H1 (cell line): ENCODE measurements at regions not wholly inside any gene's neighbourhood (a gene's known extent, or its start where the extent isn't known, plus 50 kb on each side); places are given as distances from the start of the nearest gene placed in this dataset.

Source experiments
- CTCF ChIA-PET: fragments of 300-600 bp; sonication (Branson Sonifier 250); formaldehyde crosslinking; loops from one replicate; lab custom pipeline; 2021; ENCODE audit not compliant: partially characterized antibody; lab: Charles Lee
- POLR2A ChIA-PET: fragments of 300-600 bp; sonication (Branson Sonifier 250); formaldehyde crosslinking; loops from one replicate; lab custom pipeline; 2021; ENCODE audit warnings: inconsistent platforms; ENCODE audit not compliant: partially characterized antibody; lab: Charles Lee
- DNase-seq, 2 experiments: peaks; one replicate each; pipeline versions ENCODE4 v3.0.0 to v3.0.0-alpha.2; 2010 to 2022; ENCODE audit warnings: low spot score in 2 of 2, low read depth in 1 of 2, mixed read lengths in 1 of 2
- FAIRE-seq: peaks from 2 replicates; lab custom pipeline; 2011; peaks lifted over from hg19 to GRCh38; lab: Jason Lieb, UNC
- H2AFZ ChIP-seq: 2 replicates; pipeline ENCODE4 v1.8.1; 2012; ENCODE audit warnings: low read length, inconsistent platforms
- H2AK5ac ChIP-seq: 2 replicates; pipeline ENCODE4 v1.6.1; 2013; ENCODE audit warnings: low read depth, low read length
- H2BK120ac ChIP-seq: replicated peaks from 2 replicates; pipeline ENCODE3; 2013; ENCODE audit warnings: low read depth, low read length, inconsistent platforms
- H2BK12ac ChIP-seq: 2 replicates; pipeline ENCODE4 v1.6.1; 2013; ENCODE audit warnings: low read depth, low read length
- H2BK15ac ChIP-seq: 2 replicates; pipeline ENCODE4 v1.6.1; 2013; ENCODE audit warnings: low read length
- H2BK20ac ChIP-seq: 2 replicates; pipeline ENCODE4 v1.6.1; 2013; ENCODE audit warnings: low read length
- H2BK5ac ChIP-seq: 2 replicates; pipeline ENCODE4 v1.6.1; 2013; ENCODE audit warnings: low read depth, low read length
- H3K14ac ChIP-seq: 2 replicates; pipeline ENCODE4 v1.6.1; 2013; ENCODE audit warnings: inconsistent platforms; ENCODE audit not compliant: insufficient read length
- H3K18ac ChIP-seq: 2 replicates; pipeline ENCODE4 v1.6.1; 2013; ENCODE audit warnings: low read length; ENCODE audit errors: extremely low read depth
- H3K23ac ChIP-seq: 2 replicates; pipeline ENCODE4 v1.6.1; 2013; ENCODE audit warnings: inconsistent platforms; ENCODE audit not compliant: insufficient read length
- H3K23me2 ChIP-seq: 2 replicates; pipeline ENCODE4 v1.6.1; 2013; ENCODE audit warnings: low read depth, low read length
- H3K27ac ChIP-seq: 2 replicates; pipeline ENCODE4 v1.6.1; 2011; ENCODE audit warnings: low read depth, low read length, inconsistent platforms
- H3K27me3 ChIP-seq, 4 experiments: replicated peaks in 1 of 4; 1 replicate in 1 of 4; 2 replicates in 3 of 4; pipeline versions ENCODE4 v1.6.1 to v1.8.1; 2011 to 2013; ENCODE audit warnings: low read length in 3 of 4, mild to moderate bottlenecking in 3 of 4, inconsistent platforms in 2 of 4, mixed read lengths in 2 of 4, moderate library complexity in 1 of 4; ENCODE audit not compliant: control insufficient read depth in 3 of 4, insufficient read depth in 3 of 4; ENCODE audit errors: extremely low read depth in 1 of 4
- H3K36me3 ChIP-seq, 4 experiments: 2 replicates each; pipeline versions ENCODE4 v1.6.1 to v1.8.1; 2011 to 2013; ENCODE audit warnings: mild to moderate bottlenecking in 4 of 4, low read length in 3 of 4, moderate library complexity in 2 of 4, control low read depth in 1 of 4, inconsistent platforms in 1 of 4; ENCODE audit not compliant: insufficient read depth in 4 of 4, control insufficient read depth in 2 of 4
- H3K4ac ChIP-seq: replicated peaks from 2 replicates; pipeline ENCODE3; 2013; ENCODE audit warnings: low read length, low read depth, mixed read lengths, inconsistent platforms; ENCODE audit not compliant: insufficient read length
- H3K4me1 ChIP-seq, 4 experiments: replicated peaks in 1 of 4; 1 replicate in 1 of 4; 2 replicates in 3 of 4; pipeline versions ENCODE4 v1.6.1 to v1.8.1; 2011 to 2013; ENCODE audit warnings: low read length in 3 of 4, inconsistent platforms in 2 of 4, mixed read lengths in 1 of 4; ENCODE audit not compliant: insufficient read depth in 4 of 4, control insufficient read depth in 3 of 4
- H3K4me2 ChIP-seq, 2 experiments: 2 replicates each; pipeline versions ENCODE4 v1.6.1 to v1.8.1; 2011 to 2013; ENCODE audit warnings: low read depth in 2 of 2, low read length in 2 of 2, control low read depth in 1 of 2, inconsistent platforms in 1 of 2, mild to moderate bottlenecking in 1 of 2; ENCODE audit not compliant: insufficient read depth in 1 of 2
- H3K4me3 ChIP-seq, 4 experiments: fragments of 200-600, 300-600 bp in 1 of 4; sonication (generic), shearing (Covaris generic), sonication (Bioruptor Twin) in 1 of 4; 2 replicates each; pipeline versions ENCODE4 v1.5.1 to v1.8.1; 2011 to 2016; ENCODE audit warnings: low read length in 4 of 4, low read depth in 3 of 4, control low read depth in 2 of 4, inconsistent platforms in 2 of 4, mild to moderate bottlenecking in 2 of 4, mixed read lengths in 1 of 4, moderate library complexity in 1 of 4; ENCODE audit not compliant: insufficient read depth in 2 of 4; ENCODE audit errors: extremely low read depth in 1 of 4
- H3K56ac ChIP-seq: replicated peaks from 2 replicates; pipeline ENCODE3; 2013; ENCODE audit warnings: low read depth, mild to moderate bottlenecking, mixed read lengths, low read length, inconsistent platforms; ENCODE audit not compliant: insufficient read length
- H3K79me1 ChIP-seq: 2 replicates; pipeline ENCODE4 v1.6.1; 2013; ENCODE audit warnings: low read depth, low read length, control low read depth
- H3K79me2 ChIP-seq, 2 experiments: 2 replicates each; pipeline versions ENCODE4 v1.6.1 to v1.8.1; 2012 to 2013; ENCODE audit warnings: low read length in 2 of 2, mild to moderate bottlenecking in 2 of 2, inconsistent platforms in 1 of 2; ENCODE audit not compliant: insufficient read depth in 2 of 2, control insufficient read depth in 1 of 2
- H3K9ac ChIP-seq, 4 experiments: replicated peaks in 1 of 4; 1 replicate in 1 of 4; 2 replicates in 3 of 4; pipeline versions ENCODE4 v1.6.1 to v1.8.1; 2011 to 2013; ENCODE audit warnings: low read depth in 3 of 4, low read length in 3 of 4, control low read depth in 2 of 4, mild to moderate bottlenecking in 2 of 4, moderate library complexity in 2 of 4, inconsistent platforms in 1 of 4; ENCODE audit errors: extremely low read depth in 1 of 4
- H3K9me3 ChIP-seq, 2 experiments: 2 replicates each; pipeline versions ENCODE4 v1.6.1 to v1.8.1; 2012 to 2013; ENCODE audit warnings: mild to moderate bottlenecking in 2 of 2, moderate library complexity in 2 of 2, control low read depth in 1 of 2, inconsistent platforms in 1 of 2, low read depth in 1 of 2, low read length in 1 of 2, mixed read lengths in 1 of 2; ENCODE audit not compliant: insufficient read depth in 2 of 2
- H4K20me1 ChIP-seq, 2 experiments: replicated peaks in 1 of 2; 2 replicates each; pipeline versions ENCODE3 to v1.8.1; 2011 to 2013; ENCODE audit warnings: inconsistent platforms in 2 of 2, low read length in 2 of 2, mild to moderate bottlenecking in 1 of 2; ENCODE audit not compliant: insufficient read depth in 2 of 2, control insufficient read depth in 1 of 2
- H4K5ac ChIP-seq: 2 replicates; pipeline ENCODE4 v1.6.1; 2013; ENCODE audit warnings: low read length, low read depth, mixed read lengths, inconsistent platforms; ENCODE audit not compliant: insufficient read length
- H4K8ac ChIP-seq: 2 replicates; pipeline ENCODE4 v1.8.0; 2013; ENCODE audit warnings: mild to moderate bottlenecking, moderate library complexity, low read length, inconsistent platforms; ENCODE audit not compliant: insufficient read depth; ENCODE audit errors: extremely low read depth
- H4K91ac ChIP-seq: replicated peaks from 2 replicates; pipeline ENCODE3; 2013; ENCODE audit warnings: low read length, mixed read lengths, inconsistent platforms; ENCODE audit not compliant: insufficient read length
- FOSL1 ChIP-seq: IDR thresholded peaks from 2 replicates; pipeline ENCODE4 v1.6.1; 2011; ENCODE audit warnings: mild to moderate bottlenecking, low read depth, low read length, moderate library complexity; ENCODE audit not compliant: insufficient read depth
- WGBS, 2 experiments: shearing (Covaris generic) in 1 of 2; methylation state at CpG; one replicate each; pipeline versions ENCODE4 v1.1.6 to v1.1.7; 2013 to 2015; ENCODE audit warnings: low lambda C conversion rate in 2 of 2, mixed read lengths in 2 of 2, inconsistent platforms in 1 of 2, low coverage in 1 of 2, missing lambda C conversion rate in 1 of 2; ENCODE audit not compliant: insufficient replicate concordance in 2 of 2, insufficient coverage in 1 of 2, insufficient read length in 1 of 2; ENCODE audit errors: extremely low coverage in 1 of 2, missing lambda C conversion rate in 1 of 2; 5-methylcytosine and 5-hydroxymethylcytosine counted together

DNA sequence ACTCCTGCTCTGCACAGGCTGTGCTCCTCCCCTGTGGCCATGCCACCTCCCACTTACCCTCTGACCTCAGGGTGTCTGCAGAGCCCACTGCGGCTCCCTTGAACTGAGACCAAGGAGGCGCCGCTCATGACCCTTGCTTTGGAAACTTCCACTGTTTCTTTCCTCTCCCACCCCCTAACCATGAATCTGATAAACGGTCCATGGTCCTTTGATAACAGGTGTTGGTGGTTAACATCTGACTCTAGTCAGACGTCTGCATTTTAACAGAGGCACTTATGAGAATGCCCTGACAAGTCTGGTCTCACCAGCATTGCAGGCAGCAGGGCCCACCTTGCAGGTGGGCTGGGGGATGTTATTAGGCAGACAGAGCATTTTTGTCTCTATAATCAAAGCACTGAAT, 113.6 kb upstream of the APCDD1 start:
- Histone ChIP-seq H4K20me1 (no peaks in the 10 kb centered on the region), H2BK12ac (no peak overlapping the region), H3K4ac (no peak overlapping the region), H2BK15ac (no peak overlapping the region), H3K9ac (no peak overlapping the region), H3K14ac (no peak overlapping the region), H3K27ac (no peak overlapping the region), H3K36me3 (no peaks in the 10 kb centered on the region), H3K23me2 (no peaks in the 10 kb centered on the region), H3K56ac (no peak overlapping the region), H3K27me3 (no peaks in the 10 kb centered on the region), H3K4me2 (no peak overlapping the region), H3K79me1 (no peaks in the 10 kb centered on the region), H3K4me3 (no peak overlapping the region), H2AK5ac (no peak overlapping the region), H2BK20ac (no peak overlapping the region), H3K18ac (no peak overlapping the region), H2BK120ac (no peak overlapping the region), H4K91ac (no peak overlapping the region), H3K9me3 (no peaks in the 10 kb centered on the region), H2BK5ac (no peak overlapping the region), H3K4me1 (no peaks in the 10 kb centered on the region), H3K79me2 (no peaks in the 10 kb centered on the region), H3K23ac (no peak overlapping the region), H4K5ac (no peak overlapping the region), H4K8ac (no peak overlapping the region), H2AFZ (no peak overlapping the region)
- ChIA-PET CTCF (no interaction called here), POLR2A (interaction anchor here (0.5 kb wide), 1 partner anchor 1382 kb away, joined by 3 read pairs; no protein-coding TSS in a partner anchor)
- DNase-seq (no peak), FAIRE-seq (no peak)
- 87% methylated on average over 5 of the region's 5 CpGs; no CpG with 5 or more reads in 1 of the 2 experiments for WGBS, 2 experiments
- no peak for TF ChIP-seq FOSL1
